IMR-90 (cell line): ENCODE measurements at regions not wholly inside any gene's neighbourhood (a gene's known extent, or its start where the extent isn't known, plus 50 kb on each side); places are given as distances from the start of the nearest gene placed in this dataset.

Source experiments
- BHLHE40 ChIP-seq: fragments of 150-350 bp; IDR thresholded peaks from 2 replicates; pipeline ENCODE4 v1.6.1; 2016; ENCODE audit warnings: mild to moderate bottlenecking, low read depth, low read length
- CEBPB ChIP-seq: IDR thresholded peaks from 2 replicates; pipeline ENCODE4 v1.6.1; 2012; ENCODE audit warnings: low read depth, low read length, improper control_type of control experiment
- CHD1 ChIP-seq: IDR thresholded peaks from 2 replicates; pipeline ENCODE4 v1.6.1; 2012; ENCODE audit warnings: low read depth, low read length, improper control_type of control experiment
- FOS ChIP-seq: fragments of 150-350 bp; IDR thresholded peaks from 2 replicates; pipeline ENCODE4 v1.6.1; 2016; ENCODE audit warnings: low read depth, low read length
- MAFK ChIP-seq: IDR thresholded peaks from 2 replicates; pipeline ENCODE4 v1.6.1; 2012; ENCODE audit warnings: low read depth, low read length, improper control_type of control experiment
- MAZ ChIP-seq: IDR thresholded peaks from 2 replicates; pipeline ENCODE4 v1.6.1; 2012; ENCODE audit warnings: low read depth, mild to moderate bottlenecking, low read length, improper control_type of control experiment, moderate library complexity, borderline replicate concordance
- MXI1 ChIP-seq: IDR thresholded peaks from 2 replicates; pipeline ENCODE4 v1.6.1; 2012; ENCODE audit warnings: low read depth, mild to moderate bottlenecking, low read length, moderate library complexity, borderline replicate concordance
- NFE2L2 ChIP-seq: fragments of 150-350 bp; IDR thresholded peaks from 2 replicates; pipeline ENCODE4 v1.6.1; 2016; ENCODE audit warnings: low read depth, mild to moderate bottlenecking, low read length
- POLR2A ChIP-seq: IDR thresholded peaks from 2 replicates; pipeline ENCODE4 v1.6.1; 2012; ENCODE audit warnings: mild to moderate bottlenecking, low read depth, low read length
- RAD21 ChIP-seq: IDR thresholded peaks from 2 replicates; pipeline ENCODE4 v1.6.1; 2012; ENCODE audit warnings: low read length, improper control_type of control experiment
- RFX5 ChIP-seq: IDR thresholded peaks from 2 replicates; pipeline ENCODE4 v1.8.0; 2012; ENCODE audit warnings: low read depth, mild to moderate bottlenecking, low read length, moderate library complexity
- TF ChIP-seq, protein P1 (sequence below): conservative IDR thresholded peaks from 2 replicates; pipeline ENCODE4 v1.5.1; 2012; ENCODE audit warnings: mild to moderate bottlenecking, low read depth, low read length, improper control_type of control experiment
- TF ChIP-seq, protein P2 (sequence below): fragments of 150-350 bp; IDR thresholded peaks from 2 replicates; pipeline ENCODE4 v1.6.1; 2016; ENCODE audit warnings: low read depth, mild to moderate bottlenecking, low read length, moderate library complexity, borderline replicate concordance

DNA sequence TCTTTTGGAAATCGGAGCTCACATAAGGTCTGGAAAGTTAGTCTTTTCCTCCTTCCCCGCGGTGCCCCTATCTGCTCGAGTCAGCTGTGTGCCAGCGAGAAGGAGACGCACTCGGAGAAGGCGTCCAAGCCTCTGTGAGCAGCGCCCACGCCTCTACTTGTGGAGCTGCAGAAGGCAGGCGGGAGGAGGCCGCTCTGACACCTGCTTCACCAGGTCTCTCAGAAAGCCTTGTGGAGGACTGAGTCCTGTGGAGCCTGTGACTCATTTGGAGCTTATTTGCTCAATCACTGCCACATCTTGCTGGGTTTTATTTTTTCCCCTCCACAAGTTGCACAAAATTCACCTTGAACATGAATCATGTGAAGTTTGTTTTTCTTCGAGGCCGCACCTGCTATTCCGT, 117.5 kb downstream of the IRX2 start:
- TF ChIP-seq, protein P1, sequence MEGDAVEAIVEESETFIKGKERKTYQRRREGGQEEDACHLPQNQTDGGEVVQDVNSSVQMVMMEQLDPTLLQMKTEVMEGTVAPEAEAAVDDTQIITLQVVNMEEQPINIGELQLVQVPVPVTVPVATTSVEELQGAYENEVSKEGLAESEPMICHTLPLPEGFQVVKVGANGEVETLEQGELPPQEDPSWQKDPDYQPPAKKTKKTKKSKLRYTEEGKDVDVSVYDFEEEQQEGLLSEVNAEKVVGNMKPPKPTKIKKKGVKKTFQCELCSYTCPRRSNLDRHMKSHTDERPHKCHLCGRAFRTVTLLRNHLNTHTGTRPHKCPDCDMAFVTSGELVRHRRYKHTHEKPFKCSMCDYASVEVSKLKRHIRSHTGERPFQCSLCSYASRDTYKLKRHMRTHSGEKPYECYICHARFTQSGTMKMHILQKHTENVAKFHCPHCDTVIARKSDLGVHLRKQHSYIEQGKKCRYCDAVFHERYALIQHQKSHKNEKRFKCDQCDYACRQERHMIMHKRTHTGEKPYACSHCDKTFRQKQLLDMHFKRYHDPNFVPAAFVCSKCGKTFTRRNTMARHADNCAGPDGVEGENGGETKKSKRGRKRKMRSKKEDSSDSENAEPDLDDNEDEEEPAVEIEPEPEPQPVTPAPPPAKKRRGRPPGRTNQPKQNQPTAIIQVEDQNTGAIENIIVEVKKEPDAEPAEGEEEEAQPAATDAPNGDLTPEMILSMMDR, result no peak
- no peak for TF ChIP-seq NFE2L2
- no peak for TF ChIP-seq RAD21
- no peak for TF ChIP-seq CEBPB
- TF ChIP-seq MXI1, result no peak
- no peak for TF ChIP-seq CHD1
- TF ChIP-seq MAFK, result no peak
- TF ChIP-seq BHLHE40, result no peak
- TF ChIP-seq POLR2A, result no peak
- TF ChIP-seq, protein P2, sequence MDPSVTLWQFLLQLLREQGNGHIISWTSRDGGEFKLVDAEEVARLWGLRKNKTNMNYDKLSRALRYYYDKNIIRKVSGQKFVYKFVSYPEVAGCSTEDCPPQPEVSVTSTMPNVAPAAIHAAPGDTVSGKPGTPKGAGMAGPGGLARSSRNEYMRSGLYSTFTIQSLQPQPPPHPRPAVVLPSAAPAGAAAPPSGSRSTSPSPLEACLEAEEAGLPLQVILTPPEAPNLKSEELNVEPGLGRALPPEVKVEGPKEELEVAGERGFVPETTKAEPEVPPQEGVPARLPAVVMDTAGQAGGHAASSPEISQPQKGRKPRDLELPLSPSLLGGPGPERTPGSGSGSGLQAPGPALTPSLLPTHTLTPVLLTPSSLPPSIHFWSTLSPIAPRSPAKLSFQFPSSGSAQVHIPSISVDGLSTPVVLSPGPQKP, result no peak
- no peak for TF ChIP-seq RFX5
- no peak for TF ChIP-seq FOS
- no peak for TF ChIP-seq MAZ
